NCI-H748 (cell line): ENCODE measurements at regions not wholly inside any gene's neighbourhood (a gene's known extent, or its start where the extent isn't known, plus 50 kb on each side); places are given as distances from the start of the nearest gene placed in this dataset.

Experiments used
- DNase-seq: peaks from one replicate; lab custom pipeline; 2025; ENCODE audit not compliant: unreplicated experiment; lab: John Stamatoyannopoulos, UW

DNA sequence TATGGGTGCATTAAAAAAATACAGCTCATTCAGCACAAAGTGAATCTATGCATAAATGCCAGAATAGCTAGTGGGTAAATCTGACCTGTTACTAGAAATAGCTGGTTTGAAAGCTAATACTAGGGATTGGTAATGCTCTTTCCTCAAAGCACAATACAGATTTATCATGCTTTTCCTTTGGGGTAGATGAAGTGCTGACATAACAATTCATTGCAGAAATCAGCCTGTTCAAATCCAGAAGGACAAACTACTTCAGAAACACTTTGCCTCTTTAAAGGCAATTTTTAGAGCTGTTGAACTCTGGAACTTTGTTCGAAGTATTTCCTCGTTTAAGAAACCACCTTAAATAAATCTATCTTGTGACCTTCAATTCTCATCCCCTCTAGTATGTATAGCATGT, 957.9 kb downstream of the ARAP2 start:
- no peak for DNase-seq

DNA sequence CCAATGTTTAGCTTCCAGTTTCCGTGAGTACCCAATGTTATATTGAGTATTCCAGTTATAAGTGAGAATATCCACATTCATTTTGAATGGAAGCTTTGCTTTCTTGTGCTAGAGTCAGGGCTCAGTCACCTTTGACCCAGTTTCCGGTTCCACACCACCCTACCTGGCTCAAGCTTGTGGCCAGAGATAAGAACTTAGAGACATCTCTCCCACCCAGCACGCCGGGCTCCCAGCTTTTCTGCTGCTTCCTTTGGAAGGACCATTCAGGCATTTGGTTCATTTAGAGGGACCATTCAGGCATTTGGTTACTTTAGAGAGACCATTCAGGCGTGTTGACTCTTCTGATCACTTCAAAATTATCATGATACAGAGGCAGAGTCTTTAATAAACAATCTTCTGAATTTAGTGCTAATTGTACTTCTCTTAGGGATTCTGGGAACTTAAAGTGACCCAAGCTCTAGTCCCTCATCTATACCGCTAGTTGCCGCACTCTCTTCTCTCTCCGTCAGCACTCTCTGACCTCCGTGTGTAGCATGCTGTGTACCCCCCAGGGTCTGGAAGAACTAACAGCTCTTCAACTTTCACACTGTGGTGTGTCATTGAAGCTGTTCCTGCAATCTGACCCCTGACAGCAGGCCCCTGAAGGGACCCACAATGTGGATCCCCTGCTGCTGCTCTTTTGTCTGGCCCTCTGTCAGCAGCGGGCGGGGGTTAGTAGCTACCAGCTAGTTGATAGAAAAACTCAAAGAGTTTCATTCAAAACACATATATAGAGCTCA, 943.1 kb downstream of the ARAP2 start:
- DNase-seq: no peak

DNA sequence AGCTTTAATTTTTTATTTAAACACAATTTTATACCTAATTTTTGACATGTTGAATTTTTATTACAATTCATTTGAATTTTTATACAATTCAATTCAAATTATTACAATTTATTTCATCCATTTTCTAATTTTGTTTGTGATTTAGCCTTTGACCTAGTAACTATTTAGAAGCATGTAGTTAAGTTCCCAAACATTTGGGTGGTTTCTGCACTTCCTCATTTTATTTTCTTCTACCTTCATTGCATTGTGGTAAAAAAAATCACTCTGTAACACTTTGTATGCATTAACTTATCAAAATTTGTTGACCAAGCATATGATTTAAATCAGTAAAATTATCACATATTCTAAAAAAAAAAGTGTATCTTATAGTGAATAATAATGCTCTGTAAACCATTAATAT, 928.9 kb downstream of the ARAP2 start:
- no peak for DNase-seq

- no peak for DNase-seq
Observed at GRCh38 chr4:35325908-35326453, 918.3 kb downstream of the ARAP2 start.

DNA sequence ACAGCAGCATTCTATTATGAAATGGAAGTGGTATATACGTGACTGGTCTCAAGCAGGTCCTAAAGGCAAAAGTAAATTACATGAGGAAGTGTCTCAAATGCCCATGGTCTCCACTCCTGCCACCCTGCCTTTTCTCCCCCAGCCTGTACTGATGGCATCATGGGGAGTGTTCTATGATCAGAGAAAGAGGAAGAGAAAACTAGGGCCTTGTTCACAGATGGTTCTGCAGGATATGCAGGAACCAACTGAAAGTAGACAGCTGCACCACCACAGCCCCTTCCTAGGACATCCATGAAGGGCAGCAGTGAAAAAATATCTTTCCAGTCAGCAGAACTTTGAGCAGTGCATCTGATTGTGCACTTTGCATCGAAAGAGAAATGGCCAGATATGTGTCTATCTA, 901.5 kb downstream of the ARAP2 start:
- DNase-seq: no peak

DNA sequence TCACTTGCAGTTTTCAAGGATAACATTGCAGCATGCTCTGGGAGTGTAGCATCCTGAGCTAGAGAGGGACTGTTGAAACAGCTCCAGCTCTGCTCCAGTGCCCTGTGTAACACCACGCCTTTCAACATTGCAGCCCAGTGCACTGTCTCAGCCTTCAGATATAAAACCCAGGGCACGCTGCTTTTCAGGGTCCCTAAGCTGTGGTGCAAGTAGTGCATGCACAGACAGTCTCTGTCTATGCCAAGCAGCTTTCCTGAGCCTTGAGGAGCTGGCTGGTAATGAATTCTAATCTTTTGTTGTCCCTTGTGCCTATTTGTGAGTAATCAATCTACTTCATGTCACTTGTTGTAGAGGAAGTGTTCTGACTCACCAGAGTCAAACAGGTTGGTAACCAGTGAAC, 897.0 kb downstream of the ARAP2 start:
- no peak for DNase-seq

DNA sequence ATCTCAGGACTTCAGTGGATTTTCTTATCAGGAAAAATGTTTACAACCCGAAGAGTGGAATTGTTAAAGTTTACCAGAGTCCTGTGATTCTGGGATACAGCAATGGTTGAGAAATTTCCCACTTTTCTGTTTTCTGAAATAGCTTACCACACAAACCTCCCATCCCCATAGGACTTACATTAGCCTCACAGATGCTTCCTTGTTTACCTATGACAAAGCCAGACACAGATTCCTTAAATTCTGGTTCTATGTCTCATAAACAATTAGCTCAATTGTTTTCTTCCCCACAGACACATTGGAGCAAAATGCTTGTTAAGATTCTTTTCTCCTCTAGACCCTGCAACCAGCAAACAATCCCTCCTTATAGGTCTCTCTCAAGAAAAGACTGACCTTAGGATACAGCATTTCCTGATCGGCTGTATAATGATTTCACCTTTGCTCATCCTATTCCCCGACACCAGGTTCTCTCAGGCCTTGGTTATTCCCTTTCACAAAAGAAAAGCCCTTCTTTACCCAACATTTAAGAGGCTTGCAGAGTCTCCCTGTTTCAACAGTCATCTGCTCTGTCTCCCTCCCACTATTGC, 886.2 kb downstream of the ARAP2 start:
- DNase-seq: no peak

- no peak for DNase-seq
Observed at GRCh38 chr4:35364321-35364870, 879.9 kb downstream of the ARAP2 start.

GRCh38 chr4:35365186-35365585, 879.1 kb downstream of the ARAP2 start:
- no peak for DNase-seq

DNA sequence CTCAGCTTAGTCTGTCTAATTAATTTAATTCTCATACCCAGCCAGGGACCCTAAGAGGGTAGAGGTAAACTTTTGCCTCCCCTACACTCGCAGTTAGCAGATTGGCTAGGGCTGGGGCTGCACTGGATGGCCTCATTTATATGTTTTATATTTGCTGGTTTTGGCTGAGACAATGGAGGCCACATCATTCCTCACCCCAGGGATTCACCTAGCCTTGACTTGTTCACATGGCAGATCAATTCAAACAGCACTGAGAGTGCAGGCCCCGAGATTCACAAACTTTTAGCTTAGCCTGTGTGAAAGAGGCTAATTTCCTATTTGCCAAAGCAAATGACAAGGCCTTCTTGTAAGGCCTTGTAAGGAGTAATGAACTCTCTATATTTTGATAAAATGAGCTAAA, 844.4 kb downstream of the ARAP2 start:
- DNase-seq: no peak

- no peak for DNase-seq
Observed at GRCh38 chr4:35423104-35423503, 821.2 kb downstream of the ARAP2 start.

GRCh38 chr4:35447474-35447873, 796.8 kb downstream of the ARAP2 start:
- DNase-seq: no peak

DNA sequence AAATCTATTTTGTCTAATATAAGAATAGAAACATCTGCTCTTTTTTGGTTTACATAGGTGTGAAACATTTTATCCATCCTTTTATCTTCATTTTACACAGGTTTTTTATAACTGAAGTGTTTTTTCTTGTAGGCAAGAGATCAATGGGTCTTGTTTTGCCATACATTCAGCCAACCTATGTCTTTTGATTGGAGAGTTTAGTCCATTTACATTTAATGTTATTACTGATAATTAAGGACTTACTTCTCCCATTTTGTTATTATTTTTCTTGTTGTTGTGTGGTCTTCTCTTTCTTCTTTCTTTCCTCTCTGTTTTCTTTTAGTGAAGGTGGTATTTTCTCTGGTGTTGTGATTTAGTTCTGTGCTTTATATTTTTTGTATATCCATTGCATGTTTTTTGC, 785.3 kb downstream of the ARAP2 start:
- no peak for DNase-seq

GRCh38 chr4:35461931-35462659, 782.2 kb downstream of the ARAP2 start:
- DNase-seq: peak; percentile 16

DNA sequence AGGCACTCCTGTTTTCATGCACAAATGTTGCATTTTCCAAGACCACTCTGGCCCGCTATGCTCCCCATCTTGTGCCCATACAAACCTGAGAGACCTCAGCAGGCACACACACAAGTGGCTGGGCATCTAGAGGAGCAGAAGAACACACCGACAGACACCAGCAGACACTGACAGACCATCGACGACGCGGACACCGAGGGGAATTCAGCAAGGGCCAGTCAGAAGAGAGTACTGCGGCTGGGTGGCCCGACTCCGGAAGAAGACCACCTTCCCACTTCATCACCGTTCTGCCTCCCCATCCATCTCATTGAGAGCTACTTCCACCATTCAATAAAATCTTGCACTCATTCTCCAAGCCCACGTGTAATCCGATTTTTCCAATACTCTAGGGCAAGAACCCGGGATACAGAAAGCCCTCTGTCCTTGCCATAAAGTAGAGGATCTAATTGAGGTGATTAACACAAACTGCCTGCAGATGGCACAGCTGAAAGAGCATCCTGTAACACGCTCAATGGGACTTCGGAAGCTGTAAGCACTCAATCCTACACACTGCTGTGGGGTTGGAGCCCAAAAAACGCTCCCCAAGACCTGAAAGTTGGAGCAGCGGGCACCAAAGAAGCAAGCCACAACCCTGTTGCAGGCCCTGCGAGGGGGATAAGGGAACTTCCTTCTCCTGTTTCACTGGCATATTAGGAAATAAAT, 780.9 kb downstream of the ARAP2 start:
- peak; percentile 22 for DNase-seq

- DNase-seq: no peak
Observed at GRCh38 chr4:35464964-35465528, 779.3 kb downstream of the ARAP2 start.

GRCh38 chr4:35491093-35491492, 753.2 kb downstream of the ARAP2 start:
- no peak for DNase-seq

DNA sequence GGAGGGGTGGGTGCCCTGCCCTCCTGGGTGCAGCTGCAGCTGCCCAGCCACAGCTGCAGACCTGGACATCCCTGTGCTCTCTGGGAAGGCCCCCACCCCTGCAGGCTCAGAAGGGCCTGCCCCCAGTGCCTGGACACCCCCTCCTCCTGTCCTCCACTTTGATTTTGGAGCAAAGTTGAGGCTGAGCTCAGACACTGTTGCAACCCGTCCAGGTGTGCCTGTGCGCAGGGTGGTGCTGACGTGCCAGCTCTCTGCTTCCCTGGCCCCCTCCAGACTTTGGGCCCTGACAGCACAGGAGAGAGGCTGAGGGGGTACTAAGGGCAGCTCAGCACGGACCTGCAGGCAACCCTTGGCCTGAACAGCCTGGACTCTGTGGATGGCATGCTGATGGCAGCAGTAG, 750.3 kb downstream of the ARAP2 start:
- DNase-seq: no peak

- no peak for DNase-seq
Observed at GRCh38 chr4:35494955-35495354, 749.4 kb downstream of the ARAP2 start.

GRCh38 chr4:35500812-35501211, 743.5 kb downstream of the ARAP2 start:
- peak; percentile 78 for DNase-seq

DNA sequence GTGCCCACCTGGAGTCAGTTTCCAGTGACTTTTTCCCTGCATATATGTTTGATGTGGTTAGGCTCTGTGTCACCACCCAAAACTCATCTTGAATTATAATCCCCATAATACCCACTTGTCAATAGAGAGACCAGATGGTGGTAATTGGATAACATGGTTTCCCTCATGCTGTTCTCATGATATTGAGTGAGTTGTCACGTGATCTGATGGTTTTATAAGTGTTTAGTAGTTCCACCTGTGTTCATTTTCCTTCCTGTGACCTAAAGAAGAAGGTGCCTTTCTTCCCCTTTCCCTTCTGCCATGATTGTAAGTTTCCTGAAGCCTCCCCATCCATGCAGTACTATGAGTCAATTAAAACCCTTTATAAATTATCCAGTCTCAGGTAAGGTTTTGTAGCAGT, 740.9 kb downstream of the ARAP2 start:
- peak; percentile 12 for DNase-seq
